H1 (cell line): ENCODE measurements at regions not wholly inside any gene's neighbourhood (a gene's known extent, or its start where the extent isn't known, plus 50 kb on each side); places are given as distances from the start of the nearest gene placed in this dataset.

Experiments used
- CTCF ChIA-PET: fragments of 300-600 bp; sonication (Branson Sonifier 250); formaldehyde crosslinking; loops from one replicate; lab custom pipeline; 2021; ENCODE audit not compliant: partially characterized antibody; lab: Charles Lee
- POLR2A ChIA-PET: fragments of 300-600 bp; sonication (Branson Sonifier 250); formaldehyde crosslinking; loops from one replicate; lab custom pipeline; 2021; ENCODE audit warnings: inconsistent platforms; ENCODE audit not compliant: partially characterized antibody; lab: Charles Lee
- DNase-seq, 2 experiments: peaks; one replicate each; pipeline versions ENCODE4 v3.0.0 to v3.0.0-alpha.2; 2010 to 2022; ENCODE audit warnings: low spot score in 2 of 2, low read depth in 1 of 2, mixed read lengths in 1 of 2
- FAIRE-seq: peaks from 2 replicates; lab custom pipeline; 2011; peaks lifted over from hg19 to GRCh38; lab: Jason Lieb, UNC
- H2AFZ ChIP-seq: 2 replicates; pipeline ENCODE4 v1.8.1; 2012; ENCODE audit warnings: low read length, inconsistent platforms
- H2AK5ac ChIP-seq: 2 replicates; pipeline ENCODE4 v1.6.1; 2013; ENCODE audit warnings: low read depth, low read length
- H2BK120ac ChIP-seq: replicated peaks from 2 replicates; pipeline ENCODE3; 2013; ENCODE audit warnings: low read depth, low read length, inconsistent platforms
- H2BK12ac ChIP-seq: 2 replicates; pipeline ENCODE4 v1.6.1; 2013; ENCODE audit warnings: low read depth, low read length
- H2BK15ac ChIP-seq: 2 replicates; pipeline ENCODE4 v1.6.1; 2013; ENCODE audit warnings: low read length
- H2BK20ac ChIP-seq: 2 replicates; pipeline ENCODE4 v1.6.1; 2013; ENCODE audit warnings: low read length
- H2BK5ac ChIP-seq: 2 replicates; pipeline ENCODE4 v1.6.1; 2013; ENCODE audit warnings: low read depth, low read length
- H3K14ac ChIP-seq: 2 replicates; pipeline ENCODE4 v1.6.1; 2013; ENCODE audit warnings: inconsistent platforms; ENCODE audit not compliant: insufficient read length
- H3K18ac ChIP-seq: 2 replicates; pipeline ENCODE4 v1.6.1; 2013; ENCODE audit warnings: low read length; ENCODE audit errors: extremely low read depth
- H3K23ac ChIP-seq: 2 replicates; pipeline ENCODE4 v1.6.1; 2013; ENCODE audit warnings: inconsistent platforms; ENCODE audit not compliant: insufficient read length
- H3K23me2 ChIP-seq: 2 replicates; pipeline ENCODE4 v1.6.1; 2013; ENCODE audit warnings: low read depth, low read length
- H3K27ac ChIP-seq: 2 replicates; pipeline ENCODE4 v1.6.1; 2011; ENCODE audit warnings: low read depth, low read length, inconsistent platforms
- H3K27me3 ChIP-seq, 4 experiments: replicated peaks in 1 of 4; 1 replicate in 1 of 4; 2 replicates in 3 of 4; pipeline versions ENCODE4 v1.6.1 to v1.8.1; 2011 to 2013; ENCODE audit warnings: low read length in 3 of 4, mild to moderate bottlenecking in 3 of 4, inconsistent platforms in 2 of 4, mixed read lengths in 2 of 4, moderate library complexity in 1 of 4; ENCODE audit not compliant: control insufficient read depth in 3 of 4, insufficient read depth in 3 of 4; ENCODE audit errors: extremely low read depth in 1 of 4
- H3K36me3 ChIP-seq, 4 experiments: 2 replicates each; pipeline versions ENCODE4 v1.6.1 to v1.8.1; 2011 to 2013; ENCODE audit warnings: mild to moderate bottlenecking in 4 of 4, low read length in 3 of 4, moderate library complexity in 2 of 4, control low read depth in 1 of 4, inconsistent platforms in 1 of 4; ENCODE audit not compliant: insufficient read depth in 4 of 4, control insufficient read depth in 2 of 4
- H3K4ac ChIP-seq: replicated peaks from 2 replicates; pipeline ENCODE3; 2013; ENCODE audit warnings: low read length, low read depth, mixed read lengths, inconsistent platforms; ENCODE audit not compliant: insufficient read length
- H3K4me1 ChIP-seq, 4 experiments: replicated peaks in 1 of 4; 1 replicate in 1 of 4; 2 replicates in 3 of 4; pipeline versions ENCODE4 v1.6.1 to v1.8.1; 2011 to 2013; ENCODE audit warnings: low read length in 3 of 4, inconsistent platforms in 2 of 4, mixed read lengths in 1 of 4; ENCODE audit not compliant: insufficient read depth in 4 of 4, control insufficient read depth in 3 of 4
- H3K4me2 ChIP-seq, 2 experiments: 2 replicates each; pipeline versions ENCODE4 v1.6.1 to v1.8.1; 2011 to 2013; ENCODE audit warnings: low read depth in 2 of 2, low read length in 2 of 2, control low read depth in 1 of 2, inconsistent platforms in 1 of 2, mild to moderate bottlenecking in 1 of 2; ENCODE audit not compliant: insufficient read depth in 1 of 2
- H3K4me3 ChIP-seq, 4 experiments: fragments of 200-600, 300-600 bp in 1 of 4; sonication (generic), shearing (Covaris generic), sonication (Bioruptor Twin) in 1 of 4; 2 replicates each; pipeline versions ENCODE4 v1.5.1 to v1.8.1; 2011 to 2016; ENCODE audit warnings: low read length in 4 of 4, low read depth in 3 of 4, control low read depth in 2 of 4, inconsistent platforms in 2 of 4, mild to moderate bottlenecking in 2 of 4, mixed read lengths in 1 of 4, moderate library complexity in 1 of 4; ENCODE audit not compliant: insufficient read depth in 2 of 4; ENCODE audit errors: extremely low read depth in 1 of 4
- H3K56ac ChIP-seq: replicated peaks from 2 replicates; pipeline ENCODE3; 2013; ENCODE audit warnings: low read depth, mild to moderate bottlenecking, mixed read lengths, low read length, inconsistent platforms; ENCODE audit not compliant: insufficient read length
- H3K79me1 ChIP-seq: 2 replicates; pipeline ENCODE4 v1.6.1; 2013; ENCODE audit warnings: low read depth, low read length, control low read depth
- H3K79me2 ChIP-seq, 2 experiments: 2 replicates each; pipeline versions ENCODE4 v1.6.1 to v1.8.1; 2012 to 2013; ENCODE audit warnings: low read length in 2 of 2, mild to moderate bottlenecking in 2 of 2, inconsistent platforms in 1 of 2; ENCODE audit not compliant: insufficient read depth in 2 of 2, control insufficient read depth in 1 of 2
- H3K9ac ChIP-seq, 4 experiments: replicated peaks in 1 of 4; 1 replicate in 1 of 4; 2 replicates in 3 of 4; pipeline versions ENCODE4 v1.6.1 to v1.8.1; 2011 to 2013; ENCODE audit warnings: low read depth in 3 of 4, low read length in 3 of 4, control low read depth in 2 of 4, mild to moderate bottlenecking in 2 of 4, moderate library complexity in 2 of 4, inconsistent platforms in 1 of 4; ENCODE audit errors: extremely low read depth in 1 of 4
- H3K9me3 ChIP-seq, 2 experiments: 2 replicates each; pipeline versions ENCODE4 v1.6.1 to v1.8.1; 2012 to 2013; ENCODE audit warnings: mild to moderate bottlenecking in 2 of 2, moderate library complexity in 2 of 2, control low read depth in 1 of 2, inconsistent platforms in 1 of 2, low read depth in 1 of 2, low read length in 1 of 2, mixed read lengths in 1 of 2; ENCODE audit not compliant: insufficient read depth in 2 of 2
- H4K20me1 ChIP-seq, 2 experiments: replicated peaks in 1 of 2; 2 replicates each; pipeline versions ENCODE3 to v1.8.1; 2011 to 2013; ENCODE audit warnings: inconsistent platforms in 2 of 2, low read length in 2 of 2, mild to moderate bottlenecking in 1 of 2; ENCODE audit not compliant: insufficient read depth in 2 of 2, control insufficient read depth in 1 of 2
- H4K5ac ChIP-seq: 2 replicates; pipeline ENCODE4 v1.6.1; 2013; ENCODE audit warnings: low read length, low read depth, mixed read lengths, inconsistent platforms; ENCODE audit not compliant: insufficient read length
- H4K8ac ChIP-seq: 2 replicates; pipeline ENCODE4 v1.8.0; 2013; ENCODE audit warnings: mild to moderate bottlenecking, moderate library complexity, low read length, inconsistent platforms; ENCODE audit not compliant: insufficient read depth; ENCODE audit errors: extremely low read depth
- H4K91ac ChIP-seq: replicated peaks from 2 replicates; pipeline ENCODE3; 2013; ENCODE audit warnings: low read length, mixed read lengths, inconsistent platforms; ENCODE audit not compliant: insufficient read length
- ATF3 ChIP-seq: IDR thresholded peaks from 2 replicates; pipeline ENCODE4 v1.6.1; 2011; ENCODE audit warnings: low read depth, mild to moderate bottlenecking, low read length; ENCODE audit not compliant: insufficient read depth
- BRCA1 ChIP-seq: IDR thresholded peaks from 2 replicates; pipeline ENCODE4 v1.6.1; 2012; ENCODE audit warnings: low read depth, low read length, improper control_type of control experiment
- CEBPB ChIP-seq: IDR thresholded peaks from 2 replicates; pipeline ENCODE4 v1.6.1; 2012; ENCODE audit warnings: low read depth, low read length
- CHD1 ChIP-seq: IDR thresholded peaks from 2 replicates; pipeline ENCODE4 v1.6.1; 2012; ENCODE audit warnings: low read depth, low read length, improper control_type of control experiment
- CHD2 ChIP-seq: IDR thresholded peaks from 2 replicates; pipeline ENCODE4 v1.6.1; 2012; ENCODE audit warnings: low read length, improper control_type of control experiment
- E2F6 ChIP-seq: IDR thresholded peaks from 2 replicates; pipeline ENCODE4 v1.6.1; 2012; ENCODE audit warnings: inconsistent platforms
- FOSL1 ChIP-seq: IDR thresholded peaks from 2 replicates; pipeline ENCODE4 v1.6.1; 2011; ENCODE audit warnings: mild to moderate bottlenecking, low read depth, low read length, moderate library complexity; ENCODE audit not compliant: insufficient read depth
- MAFK ChIP-seq: IDR thresholded peaks from 2 replicates; pipeline ENCODE4 v1.6.1; 2012; ENCODE audit warnings: low read depth, mild to moderate bottlenecking, improper control_type of control experiment, low read length
- NANOG ChIP-seq: IDR thresholded peaks from 2 replicates; pipeline ENCODE4 v1.6.1; 2011; ENCODE audit warnings: low read length, low read depth, mild to moderate bottlenecking, inconsistent platforms; ENCODE audit not compliant: insufficient read depth, poor library complexity, severe bottlenecking
- SIX5 ChIP-seq: IDR thresholded peaks from 2 replicates; pipeline ENCODE4 v1.6.1; 2011; ENCODE audit warnings: mild to moderate bottlenecking, low read depth, low read length
- TBP ChIP-seq: IDR thresholded peaks from 2 replicates; pipeline ENCODE4 v1.6.1; 2011; ENCODE audit warnings: low read depth, low read length, improper control_type of control experiment
- TCF12 ChIP-seq: IDR thresholded peaks from 2 replicates; pipeline ENCODE4 v1.6.1; 2011; ENCODE audit warnings: low read depth, mild to moderate bottlenecking, low read length
- WGBS, 2 experiments: shearing (Covaris generic) in 1 of 2; methylation state at CpG; one replicate each; pipeline versions ENCODE4 v1.1.6 to v1.1.7; 2013 to 2015; ENCODE audit warnings: low lambda C conversion rate in 2 of 2, mixed read lengths in 2 of 2, inconsistent platforms in 1 of 2, low coverage in 1 of 2, missing lambda C conversion rate in 1 of 2; ENCODE audit not compliant: insufficient replicate concordance in 2 of 2, insufficient coverage in 1 of 2, insufficient read length in 1 of 2; ENCODE audit errors: extremely low coverage in 1 of 2, missing lambda C conversion rate in 1 of 2; 5-methylcytosine and 5-hydroxymethylcytosine counted together

- Histone ChIP-seq H2BK120ac (peak overlapping the region; percentile 43), H3K4me1 (peaks cover 0 to 12% (median 4%) of the 10 kb centered on the region in 4 experiments; a peak in 3 of 7 replicates), H3K56ac (no peak overlapping the region), H3K9ac (no peak overlapping the region), H3K36me3 (no peaks in the 10 kb centered on the region), H4K20me1 (no peaks in the 10 kb centered on the region), H3K27me3 (no peaks in the 10 kb centered on the region), H2AK5ac (no peak overlapping the region), H2BK15ac (no peak overlapping the region), H3K79me1 (no peaks in the 10 kb centered on the region), H3K14ac (no peak overlapping the region), H3K4ac (no peak overlapping the region), H2BK12ac (no peak overlapping the region), H3K9me3 (no peaks in the 10 kb centered on the region), H3K4me3 (no peak overlapping the region), H4K8ac (no peak overlapping the region), H3K18ac (0 out of 2 replicates have a peak overlapping the region, but pooled peaks have one; percentile 5), H3K79me2 (no peaks in the 10 kb centered on the region), H4K5ac (peak overlapping the region; percentile 86), H3K23me2 (no peaks in the 10 kb centered on the region), H2AFZ (no peak overlapping the region), H3K27ac (no peak overlapping the region), H4K91ac (no peak overlapping the region), H2BK5ac (no peak overlapping the region), H3K23ac (no peak overlapping the region), H3K4me2 (no peak overlapping the region; a peak in 1 of 4 replicates), H2BK20ac (no peak overlapping the region)
- POLR2A ChIA-PET = no interaction called here
- FAIRE-seq = no peak
- DNase-seq = no peak
- 77% methylated on average over 10 of the region's 10 CpGs; no CpG with 5 or more reads in 1 of the 2 experiments for WGBS, 2 experiments
- CTCF ChIA-PET = interaction anchor here (0.7 to 1.0 kb wide), 2 partner anchors 9 to 217 kb away, joined by 3 read pairs; no protein-coding TSS in a partner anchor
- TF ChIP-seq ATF3 (no peak), TBP (no peak), FOSL1 (no peak), TCF12 (no peak), NANOG (no peak), E2F6 (no peak), MAFK (no peak), SIX5 (no peak), CHD2 (no peak), BRCA1 (no peak), CHD1 (no peak), CEBPB (no peak)
Observed at GRCh38 chr1:216830424-216831210, 107.4 kb upstream of the ESRRG start.
